Heart left ventricle (tissue), 13 donors: ENCODE measurements at regions not wholly inside any gene's neighbourhood (a gene's known extent, or its start where the extent isn't known, plus 50 kb on each side); places are given as distances from the start of the nearest gene placed in this dataset.

Experiments
- POLR2A ChIP-seq, 2 donors: fragments of 450-650 bp; IDR thresholded peaks; one replicate each; pipeline ENCODE4 v1.6.1; 2017; ENCODE audit warnings: antibody characterized with exemption in 2 of 2, mild to moderate bottlenecking in 2 of 2, moderate library complexity in 2 of 2
- TF ChIP-seq, protein P1 (sequence below), 12 donors: fragments of 200-600 bp; sonication (generic) in 4 of 12; IDR thresholded peaks; one replicate each; pipeline versions ENCODE4 v1.5.0 to v1.8.0; 2018 to 2022; ENCODE audit warnings: antibody characterized with exemption in 12 of 12, mild to moderate bottlenecking in 5 of 12
- donor health status: ischemic (EF 13 %, LVEDD 7.1; RV severe dilation, severe dysfunction).
- donor health status: DM: no; HTN: yes; CAD: no.
- donor health status: DM: no; HTN: no; CAD: no.
- donor health status: ischemic (EF 25% LVEDD 6.9; RV normal size, moderate dysfunction).
- donor health status: ischemic (EF 25% LVEDD 5.7; RV mildly dilated, moderate dysfunction).
- donor health status: ischemic (EF 35%, LVEDD 5.7; RV mildly dilated, moderate dysfunction).
- donor health status: nonischemic (EF 11% LVEDD 7.7; RV severe dilation, severe dysfunction).
- donor health status: DM: yes; HTN: yes; CAD: no.
- donor health status: PGD.
- donor health status: ischemic (EF 29% LVEDD 5.4; RV normal size, mild dysfunction).
- donor health status: nonischemic (EF 23%, LVEDD 6.1; RV moderate dilation, normal function).

DNA sequence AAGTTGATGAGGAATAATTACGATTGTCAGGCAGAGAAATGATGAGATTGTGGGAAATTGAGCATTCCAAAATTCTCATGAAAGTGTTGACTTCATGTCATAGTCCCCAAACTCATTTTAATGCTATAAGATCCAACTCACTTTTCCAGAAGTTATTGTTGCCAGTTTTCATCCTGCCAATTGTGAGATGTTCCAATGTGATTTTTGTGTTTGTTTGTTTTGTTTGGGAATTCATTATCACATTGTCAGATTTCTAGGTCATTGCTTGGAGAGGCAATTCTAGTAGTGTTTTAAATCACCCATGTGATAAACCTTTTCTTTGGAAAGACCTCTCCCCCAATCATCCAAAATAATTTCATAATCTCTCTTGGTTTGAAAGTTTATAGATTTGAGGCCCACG is 86.0 kb upstream of the ACVR2A start:
- TF ChIP-seq POLR2A (IDR thresholded peaks at IDR 0.05): no peak
- TF ChIP-seq, protein P1, sequence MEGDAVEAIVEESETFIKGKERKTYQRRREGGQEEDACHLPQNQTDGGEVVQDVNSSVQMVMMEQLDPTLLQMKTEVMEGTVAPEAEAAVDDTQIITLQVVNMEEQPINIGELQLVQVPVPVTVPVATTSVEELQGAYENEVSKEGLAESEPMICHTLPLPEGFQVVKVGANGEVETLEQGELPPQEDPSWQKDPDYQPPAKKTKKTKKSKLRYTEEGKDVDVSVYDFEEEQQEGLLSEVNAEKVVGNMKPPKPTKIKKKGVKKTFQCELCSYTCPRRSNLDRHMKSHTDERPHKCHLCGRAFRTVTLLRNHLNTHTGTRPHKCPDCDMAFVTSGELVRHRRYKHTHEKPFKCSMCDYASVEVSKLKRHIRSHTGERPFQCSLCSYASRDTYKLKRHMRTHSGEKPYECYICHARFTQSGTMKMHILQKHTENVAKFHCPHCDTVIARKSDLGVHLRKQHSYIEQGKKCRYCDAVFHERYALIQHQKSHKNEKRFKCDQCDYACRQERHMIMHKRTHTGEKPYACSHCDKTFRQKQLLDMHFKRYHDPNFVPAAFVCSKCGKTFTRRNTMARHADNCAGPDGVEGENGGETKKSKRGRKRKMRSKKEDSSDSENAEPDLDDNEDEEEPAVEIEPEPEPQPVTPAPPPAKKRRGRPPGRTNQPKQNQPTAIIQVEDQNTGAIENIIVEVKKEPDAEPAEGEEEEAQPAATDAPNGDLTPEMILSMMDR (IDR thresholded peaks at IDR 0.05): no peak
